GM21360 (cell line): ENCODE measurements at regions not wholly inside any gene's neighbourhood (a gene's known extent, or its start where the extent isn't known, plus 50 kb on each side); places are given as distances from the start of the nearest gene placed in this dataset.
"Not testable (repeated sequence)": the region's sequence is repeated elsewhere in the genome, so short reads cannot be mapped to it uniquely, and the experiment has no call there.

Experiments used
- ATAC-seq: cut with Tn5 transposase; IDR thresholded peaks from one replicate; pipeline ENCODE4 v1.9.1; 2021; ENCODE audit warnings: mild to moderate bottlenecking, moderate library complexity; ENCODE audit not compliant: unreplicated experiment

- no peak for ATAC-seq
Measured at GRCh38 chr13:56528040-56528790, 612.5 kb upstream of the PRR20A start.

- no peak for ATAC-seq
Measured at GRCh38 chr13:56530096-56530495, 610.6 kb upstream of the PRR20A start.

DNA sequence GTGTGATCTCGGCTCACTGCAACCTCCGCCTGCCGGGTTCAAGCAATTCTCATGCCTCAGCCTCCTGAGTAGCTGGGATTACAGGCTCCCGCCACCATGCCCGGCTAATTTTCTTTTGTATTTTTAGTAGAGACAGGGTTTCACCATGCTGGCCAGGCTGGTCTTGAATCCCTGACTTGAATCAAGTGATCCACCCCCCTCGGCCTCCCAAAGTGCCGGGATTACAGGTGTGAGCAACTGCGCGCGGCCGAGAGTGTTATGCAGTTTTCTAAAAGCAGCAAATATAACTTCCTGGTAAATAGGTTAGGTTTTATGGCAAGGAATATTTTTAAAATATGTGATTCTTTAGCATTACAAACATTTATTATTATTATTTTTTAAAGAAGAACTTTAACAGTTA is 592.8 kb upstream of the PRR20A start:
- not testable (repeated sequence) for ATAC-seq

GRCh38 chr13:56558698-56559320 is 581.9 kb upstream of the PRR20A start:
- ATAC-seq, result no peak

DNA sequence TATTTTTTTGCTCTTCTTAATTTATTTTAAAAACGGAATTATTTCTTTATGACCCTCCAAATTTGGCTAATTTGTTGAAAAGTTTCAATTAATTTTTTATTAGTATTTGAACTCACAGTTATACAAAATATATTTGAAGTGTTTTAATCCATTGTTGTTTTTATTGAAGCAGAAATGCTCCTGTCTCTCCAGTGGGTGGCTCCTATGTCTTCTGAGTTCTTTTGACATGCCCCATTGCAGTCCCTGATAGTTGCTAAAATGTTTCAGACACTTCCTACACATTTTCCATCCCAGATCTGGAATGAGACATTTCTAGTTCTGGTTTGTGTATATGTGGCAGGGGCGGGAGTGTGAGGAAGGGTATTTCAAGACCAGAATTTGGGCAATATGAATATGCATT is 579.4 kb upstream of the PRR20A start:
- no peak for ATAC-seq

- ATAC-seq, result no peak
Measured at GRCh38 chr13:56563663-56564062, 577.1 kb upstream of the PRR20A start.

DNA sequence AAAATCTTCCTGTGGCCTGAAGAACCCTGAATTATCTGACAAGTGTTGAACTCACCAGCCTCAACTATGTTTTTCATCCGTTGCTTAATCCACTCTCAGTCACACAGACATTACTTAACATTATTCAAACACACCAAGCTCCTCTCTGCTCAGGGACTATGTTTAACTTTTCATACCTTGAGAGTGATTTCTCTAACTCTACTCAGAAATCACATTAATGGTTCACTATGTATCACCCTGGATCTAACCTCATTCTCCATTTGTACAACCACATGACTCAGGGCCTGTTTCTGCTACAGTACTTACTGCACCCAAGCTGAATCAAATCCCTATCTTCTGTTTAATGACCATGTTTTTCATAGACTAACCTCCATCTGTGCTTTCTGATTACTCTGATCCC is 553.7 kb upstream of the PRR20A start:
- ATAC-seq, result no peak

GRCh38 chr13:56615572-56615971 is 525.1 kb upstream of the PRR20A start:
- no peak for ATAC-seq

DNA sequence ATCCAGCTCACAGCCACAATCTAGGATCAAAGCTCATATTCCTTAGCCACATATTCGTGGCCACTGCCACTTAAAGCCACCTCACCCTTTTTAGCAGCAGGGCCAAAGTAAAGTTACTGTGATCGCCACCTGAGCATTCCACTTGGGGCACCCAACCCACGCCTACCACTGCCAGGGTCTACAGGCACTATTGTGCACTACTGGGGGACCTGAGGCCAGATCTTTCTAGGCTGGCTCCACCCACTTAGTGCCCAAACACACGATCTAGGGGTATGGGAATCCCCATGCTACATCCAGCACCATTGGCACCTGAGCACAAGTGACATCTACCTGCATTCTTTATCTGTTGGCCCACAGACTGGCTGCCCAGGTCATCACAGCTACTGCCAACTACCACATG is 517.9 kb upstream of the PRR20A start:
- ATAC-seq, result no peak

DNA sequence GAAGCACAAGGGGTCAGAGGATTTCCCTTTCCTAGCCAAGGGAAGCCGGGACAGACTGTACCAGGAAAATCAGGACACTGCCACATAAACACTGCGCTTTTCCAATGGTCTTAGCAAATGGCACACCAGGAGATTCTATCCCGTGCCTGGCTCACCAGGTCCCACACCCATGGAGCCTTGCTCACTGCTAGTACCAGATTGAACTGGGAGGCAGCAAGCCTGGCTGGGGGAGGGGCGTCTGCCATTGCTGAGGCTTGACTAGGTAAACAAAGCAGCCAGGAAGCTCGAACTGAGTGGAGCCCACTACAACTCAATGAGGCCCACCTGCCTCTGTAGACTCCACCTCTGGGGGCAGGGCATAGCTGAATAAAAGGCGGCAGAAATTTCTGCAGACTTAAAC is 511.8 kb upstream of the PRR20A start:
- not testable (repeated sequence) for ATAC-seq

DNA sequence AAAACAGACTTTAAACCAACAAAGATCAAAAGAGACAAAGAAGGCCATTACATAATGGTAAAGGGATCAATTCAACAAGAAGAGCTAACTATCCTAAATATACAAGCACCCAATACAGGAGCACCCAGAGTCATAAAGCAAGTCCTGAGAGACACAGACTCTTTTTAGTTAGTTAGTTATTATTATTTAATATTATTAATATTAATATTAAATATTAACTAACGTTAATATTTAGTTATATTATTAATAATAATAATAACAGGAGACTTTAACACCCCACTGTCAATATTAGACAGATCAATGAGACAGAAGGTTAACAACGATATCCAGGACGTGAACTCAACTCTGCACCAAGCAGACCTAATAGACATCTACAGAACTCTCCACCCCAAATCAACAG is 509.7 kb upstream of the PRR20A start:
- ATAC-seq, result not testable (repeated sequence)

DNA sequence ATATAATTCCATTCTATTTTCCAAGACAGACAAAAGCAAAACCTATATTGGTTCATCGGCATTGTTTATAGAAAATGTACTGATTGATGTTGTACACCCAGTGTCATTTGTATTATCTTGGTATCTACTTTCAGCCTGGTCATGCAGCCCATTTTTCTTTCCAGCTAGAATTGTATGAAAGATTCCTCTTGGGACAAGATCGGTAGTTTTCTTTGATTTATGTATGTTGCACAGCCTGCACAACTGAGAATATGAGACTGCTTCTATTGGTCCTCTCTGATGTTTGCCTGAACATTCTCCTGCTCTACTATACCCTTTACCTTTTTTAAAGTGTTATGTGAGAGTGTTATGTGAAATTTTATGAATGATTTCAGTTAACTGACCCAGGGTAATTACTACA is 487.7 kb upstream of the PRR20A start:
- no peak for ATAC-seq

- ATAC-seq, result no peak
Measured at GRCh38 chr13:56659041-56659471, 481.7 kb upstream of the PRR20A start.

- no peak for ATAC-seq
Measured at GRCh38 chr13:56670563-56670962, 470.2 kb upstream of the PRR20A start.

DNA sequence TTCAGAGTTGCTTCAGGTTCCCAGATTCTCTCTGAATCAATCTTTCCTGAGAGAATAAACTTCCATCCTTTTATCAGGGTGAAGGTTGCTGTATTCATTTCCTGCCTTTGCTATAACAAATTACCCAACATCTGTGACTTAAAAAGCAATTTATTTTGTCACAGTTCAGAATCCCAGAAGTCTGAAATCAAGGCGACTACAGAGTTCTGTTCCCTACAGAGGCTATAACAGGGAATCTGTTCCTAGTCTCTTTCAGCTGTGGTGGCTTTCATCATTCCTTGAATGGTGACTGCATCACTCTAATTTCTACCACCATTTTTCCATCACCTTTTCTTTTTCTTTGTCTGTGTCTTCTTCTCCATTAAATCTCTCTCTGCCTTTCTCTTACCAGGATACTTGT is 459.3 kb upstream of the PRR20A start:
- ATAC-seq, result no peak

DNA sequence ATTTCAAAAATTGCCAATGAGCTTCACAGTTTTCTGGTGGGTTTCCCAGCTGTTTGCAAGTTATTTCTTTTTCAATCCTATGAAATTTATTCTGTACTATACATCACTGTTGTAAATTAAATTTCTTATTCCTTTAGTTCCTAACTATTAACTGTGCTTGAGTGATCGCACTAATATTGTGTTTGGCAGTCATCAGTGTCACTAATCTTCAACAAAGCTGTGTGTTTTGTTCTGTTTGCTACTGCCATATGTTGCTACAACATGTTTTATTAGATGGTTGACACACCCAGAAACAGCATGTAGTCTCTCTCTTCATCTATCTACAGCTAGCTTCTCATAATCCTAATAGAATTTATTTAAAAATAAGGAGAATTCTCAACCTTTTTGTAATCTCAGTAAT is 453.6 kb upstream of the PRR20A start:
- no peak for ATAC-seq

- no peak for ATAC-seq
Measured at GRCh38 chr13:56697011-56697410, 443.7 kb upstream of the PRR20A start.

DNA sequence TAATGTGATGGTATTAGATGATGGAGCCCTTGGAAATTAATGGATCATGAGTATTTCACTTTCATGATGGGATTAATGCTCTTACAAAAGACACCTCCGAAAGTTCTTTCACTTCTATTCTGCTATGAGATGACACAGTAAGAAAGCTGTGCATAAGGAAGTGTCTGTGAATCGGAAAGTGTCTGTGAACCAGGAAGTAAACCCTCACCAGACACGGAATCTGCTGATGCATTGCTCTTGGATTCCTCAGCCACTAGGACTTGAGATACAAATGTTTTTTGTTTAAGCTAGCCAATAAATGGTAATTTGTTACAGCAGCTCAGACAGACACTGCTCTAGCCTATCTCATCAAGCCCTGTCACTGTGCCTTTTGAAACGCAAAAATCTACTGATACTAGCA is 440.4 kb upstream of the PRR20A start:
- ATAC-seq, result no peak

GRCh38 chr13:56706485-56706884 is 434.2 kb upstream of the PRR20A start:
- ATAC-seq, result no peak

GRCh38 chr13:56713656-56714055 is 427.1 kb upstream of the PRR20A start:
- ATAC-seq, result no peak

DNA sequence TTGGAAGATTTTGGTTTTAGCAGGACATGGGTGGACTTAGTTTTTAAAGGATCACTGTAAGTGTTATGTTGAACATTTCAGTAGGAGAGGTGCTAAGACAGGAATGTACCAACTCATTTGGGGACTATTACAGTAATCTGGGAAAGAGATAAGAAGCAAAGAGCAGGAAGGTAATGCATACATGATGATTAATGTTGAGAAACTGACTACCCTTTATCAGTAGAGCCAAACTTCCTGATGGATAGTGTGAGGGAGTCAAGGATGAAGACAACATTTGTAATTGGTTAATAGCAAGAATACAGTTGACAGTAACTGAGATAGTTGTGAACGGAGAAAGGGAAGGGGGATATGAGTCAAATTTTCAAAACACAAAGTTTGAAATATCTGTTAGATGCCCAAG is 421.9 kb upstream of the PRR20A start:
- no peak for ATAC-seq

- ATAC-seq, result no peak
Measured at GRCh38 chr13:56720841-56721240, 419.9 kb upstream of the PRR20A start.

DNA sequence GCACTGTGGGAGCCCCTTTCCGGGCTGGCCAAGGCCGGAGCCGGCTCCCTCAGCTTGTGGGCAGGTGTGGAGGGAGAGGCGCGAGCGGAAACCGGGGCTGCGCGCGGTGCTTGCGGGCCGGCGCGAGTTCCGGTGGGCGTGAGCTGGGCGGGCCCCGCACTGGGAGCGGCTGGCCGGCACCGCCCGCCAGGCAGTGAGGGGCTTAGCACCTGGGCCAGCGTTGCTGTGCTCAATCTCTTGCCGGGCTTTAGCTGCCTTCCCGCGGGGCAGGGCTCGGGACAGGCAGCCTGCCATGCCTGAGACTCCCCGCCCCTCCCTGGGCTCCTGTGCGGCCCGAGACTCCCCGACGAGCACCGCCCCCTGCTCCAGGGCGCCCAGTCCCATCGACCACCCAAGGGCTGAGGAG is 405.2 kb upstream of the PRR20A start:
- no peak for ATAC-seq
